PC-3 (cell line): ENCODE measurements at regions not wholly inside any gene's neighbourhood (a gene's known extent, or its start where the extent isn't known, plus 50 kb on each side); places are given as distances from the start of the nearest gene placed in this dataset.

ENCODE experiments used
- ATAC-seq: fragments of 200-7000 bp; cut with Tn5 transposase; 2 replicates; pipeline ENCODE4 v1.9.1; 2020; ENCODE audit warnings: mild to moderate bottlenecking, moderate library complexity
- BruUV-seq: library from RNA; stranded (reverse); fragments of 400-500 nt; replicated peaks from 2 replicates; lab custom pipeline; 2021; lab: Mats Ljungman, UMichigan
- CTCF ChIA-PET: fragments of 300-600 bp; sonication (Branson Sonifier 250); formaldehyde crosslinking; loops from one replicate; lab custom pipeline; 2022; ENCODE audit warnings: antibody characterized with exemption; lab: Charles Lee
- POLR2A ChIA-PET: fragments of 300-600 bp; sonication (Branson Sonifier 250); formaldehyde crosslinking; loops from one replicate; lab custom pipeline; 2022; ENCODE audit warnings: antibody characterized with exemption; ENCODE audit not compliant: unreplicated experiment; lab: Charles Lee
- DNase-seq: peaks from one replicate; pipeline ENCODE4 v3.0.0-alpha.2; 2015
- H2AFZ ChIP-seq: fragments of 300-600 bp; sonication (generic); 2 replicates; pipeline ENCODE4 v1.6.0; 2016; ENCODE audit warnings: antibody characterized with exemption, low read length
- H3F3A ChIP-seq: fragments of 300-600 bp; sonication (generic); one replicate; pipeline ENCODE4 v1.6.0; 2017; ENCODE audit warnings: antibody characterized with exemption, low read length, control low read depth, mild to moderate bottlenecking; ENCODE audit not compliant: unreplicated experiment
- H3K27ac ChIP-seq: fragments of 300-600 bp; sonication (generic); 2 replicates; pipeline ENCODE4 v1.5.1; 2016; ENCODE audit warnings: mild to moderate bottlenecking, low read length
- H3K27me3 ChIP-seq: fragments of 300-600 bp; sonication (generic); 2 replicates; pipeline ENCODE4 v1.6.1; 2016; ENCODE audit warnings: low read length, mixed read lengths
- H3K36me3 ChIP-seq: fragments of 300-600 bp; sonication (generic); 2 replicates; pipeline ENCODE4 v1.6.1; 2016; ENCODE audit warnings: low read depth, mixed run types, low read length, mixed read lengths
- H3K4me1 ChIP-seq: fragments of 300-600 bp; sonication (generic); 2 replicates; pipeline ENCODE4 v1.5.1; 2016; ENCODE audit warnings: low read length; ENCODE audit not compliant: insufficient read depth
- H3K4me2 ChIP-seq: fragments of 300-600 bp; sonication (generic); 2 replicates; pipeline ENCODE4 v1.6.0; 2016; ENCODE audit warnings: low read length
- H3K4me3 ChIP-seq: fragments of 300-600 bp; sonication (generic); 2 replicates; pipeline ENCODE4 v1.5.1; 2016; ENCODE audit warnings: mild to moderate bottlenecking, low read length, mixed read lengths
- H3K79me2 ChIP-seq: fragments of 300-600 bp; sonication (generic); 2 replicates; pipeline ENCODE4 v1.6.1; 2017; ENCODE audit warnings: low read length, mixed read lengths
- H3K9ac ChIP-seq: fragments of 300-600 bp; sonication (generic); 2 replicates; pipeline ENCODE4 v1.6.0; 2016; ENCODE audit warnings: mild to moderate bottlenecking, low read length
- H3K9me2 ChIP-seq: fragments of 300-600 bp; sonication (generic); replicated peaks from 2 replicates; pipeline ENCODE4 v1.6.1; 2016; ENCODE audit warnings: mixed run types, low read length, mixed read lengths
- H3K9me3 ChIP-seq: fragments of 300-600 bp; sonication (generic); 2 replicates; pipeline ENCODE4 v1.6.1; 2016; ENCODE audit warnings: low read length, mixed read lengths
- H4K20me1 ChIP-seq: fragments of 300-600 bp; sonication (generic); 2 replicates; pipeline ENCODE4 v1.6.1; 2016; ENCODE audit warnings: low read length, mixed read lengths
- EZH2 ChIP-seq: fragments of 300-600 bp; sonication (generic); IDR thresholded peaks from one replicate; pipeline ENCODE4 v1.6.1; 2017; ENCODE audit warnings: antibody characterized with exemption, mild to moderate bottlenecking, low read length; ENCODE audit not compliant: unreplicated experiment
- EZH2phosphoT487 ChIP-seq: fragments of 300-600 bp; sonication (generic); IDR thresholded peaks from 2 replicates; pipeline ENCODE4 v1.6.1; 2018; ENCODE audit warnings: mild to moderate bottlenecking, antibody characterized with exemption, low read length, borderline replicate concordance
- intact Hi-C: fragments of 100-400 bp; cut with micrococcal nuclease; formaldehyde crosslinking; loops from 2 replicates; pipeline ENCODE4 v1.9.0; 2023
- TF ChIP-seq, protein P1 (sequence below): fragments of 300-600 bp; sonication (generic); conservative IDR thresholded peaks from 2 replicates; pipeline ENCODE4 v1.5.1; 2017; ENCODE audit warnings: antibody characterized with exemption, low read depth, mild to moderate bottlenecking, low read length

DNA sequence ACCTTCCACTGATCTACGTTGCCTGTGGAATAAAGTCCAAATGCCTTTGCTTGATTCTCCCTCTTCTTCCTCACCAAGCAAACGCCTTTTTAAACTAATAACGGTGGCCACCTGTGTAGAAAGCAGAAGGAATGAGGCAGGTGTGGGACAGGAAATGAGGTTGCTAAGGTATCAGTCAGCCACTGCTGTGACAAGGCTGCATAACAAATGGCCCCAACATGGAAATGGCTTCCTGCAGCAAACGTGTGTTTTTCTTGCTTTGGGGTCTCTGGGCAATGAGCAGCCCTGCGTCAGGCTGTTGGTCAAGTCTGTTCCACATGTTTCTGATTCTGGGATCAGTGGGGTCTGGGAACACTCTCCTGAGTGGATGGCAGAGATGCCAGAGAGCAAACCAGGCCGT is 56.0 kb upstream of the EN2 start:
- CTCF ChIA-PET: no interaction called here

DNA sequence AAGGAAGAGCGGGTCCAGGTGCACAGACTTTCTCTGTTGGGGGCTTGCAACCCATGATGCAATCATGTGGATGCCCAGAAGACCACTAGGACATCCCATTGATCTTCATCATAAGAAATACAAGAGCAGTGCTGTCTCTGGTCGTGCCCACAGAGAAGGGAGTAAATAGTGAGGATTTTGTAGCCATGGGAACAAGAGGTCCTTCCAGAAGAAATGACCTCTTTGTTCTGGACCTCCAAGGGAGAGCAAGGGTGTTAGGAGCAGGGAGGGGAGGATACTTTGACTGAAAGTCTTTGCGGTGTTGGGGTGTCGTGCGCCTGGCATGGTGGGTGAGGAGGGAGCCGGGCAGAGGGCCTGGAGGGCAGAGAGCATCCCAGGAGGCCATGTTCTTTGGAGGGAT is 55.0 kb upstream of the EN2 start:
- H3K36me3 ChIP-seq: no peaks in the 10 kb centered on the region
- H3K79me2 ChIP-seq: no peaks in the 10 kb centered on the region
- H4K20me1 ChIP-seq: no peaks in the 10 kb centered on the region
- no peaks in the 10 kb centered on the region for H3F3A ChIP-seq
- no peaks in the 10 kb centered on the region for H3K9me2 ChIP-seq
- ChIA-PET POLR2A (no interaction called here), CTCF (no interaction called here)
- no peak overlapping the region for H3K27ac ChIP-seq
- H3K4me1 ChIP-seq: no peaks in the 10 kb centered on the region
- intact Hi-C loops: no loop called here
- no peaks in the 10 kb centered on the region for H3K9me3 ChIP-seq
- no peak overlapping the region for H3K4me2 ChIP-seq
- H3K27me3 ChIP-seq: peaks cover 45% of the 10 kb centered on the region
- BruUV-seq: no TSS peak
- H3K9ac ChIP-seq: no peak overlapping the region
- no peak overlapping the region for H2AFZ ChIP-seq
- no peak overlapping the region for H3K4me3 ChIP-seq
- ATAC-seq (no peak), DNase-seq (no peak)
- TF ChIP-seq EZH2phosphoT487 (no peak), EZH2 (no peak)
- TF ChIP-seq, protein P1, sequence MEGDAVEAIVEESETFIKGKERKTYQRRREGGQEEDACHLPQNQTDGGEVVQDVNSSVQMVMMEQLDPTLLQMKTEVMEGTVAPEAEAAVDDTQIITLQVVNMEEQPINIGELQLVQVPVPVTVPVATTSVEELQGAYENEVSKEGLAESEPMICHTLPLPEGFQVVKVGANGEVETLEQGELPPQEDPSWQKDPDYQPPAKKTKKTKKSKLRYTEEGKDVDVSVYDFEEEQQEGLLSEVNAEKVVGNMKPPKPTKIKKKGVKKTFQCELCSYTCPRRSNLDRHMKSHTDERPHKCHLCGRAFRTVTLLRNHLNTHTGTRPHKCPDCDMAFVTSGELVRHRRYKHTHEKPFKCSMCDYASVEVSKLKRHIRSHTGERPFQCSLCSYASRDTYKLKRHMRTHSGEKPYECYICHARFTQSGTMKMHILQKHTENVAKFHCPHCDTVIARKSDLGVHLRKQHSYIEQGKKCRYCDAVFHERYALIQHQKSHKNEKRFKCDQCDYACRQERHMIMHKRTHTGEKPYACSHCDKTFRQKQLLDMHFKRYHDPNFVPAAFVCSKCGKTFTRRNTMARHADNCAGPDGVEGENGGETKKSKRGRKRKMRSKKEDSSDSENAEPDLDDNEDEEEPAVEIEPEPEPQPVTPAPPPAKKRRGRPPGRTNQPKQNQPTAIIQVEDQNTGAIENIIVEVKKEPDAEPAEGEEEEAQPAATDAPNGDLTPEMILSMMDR: no peak

More for the DNA sequence above, 56.0 kb upstream of the EN2 start:
- H2AFZ ChIP-seq: no peak overlapping the region
- peaks cover 45% of the 10 kb centered on the region for H3K27me3 ChIP-seq
- TF ChIP-seq EZH2: no peak
- TF ChIP-seq, protein P1: no peak
- TF ChIP-seq EZH2phosphoT487: no peak
- H3K36me3 ChIP-seq: no peaks in the 10 kb centered on the region
- H3K79me2 ChIP-seq: no peaks in the 10 kb centered on the region
- intact Hi-C loops: no loop called here
- no peak for ATAC-seq
- H3K4me2 ChIP-seq: no peak overlapping the region
- POLR2A ChIA-PET: no interaction called here
- no peaks in the 10 kb centered on the region for H3K9me3 ChIP-seq
- DNase-seq: no peak
- H3K9ac ChIP-seq: no peak overlapping the region
- no peak overlapping the region for H3K4me3 ChIP-seq
- no peak overlapping the region for H3K27ac ChIP-seq
- H3F3A ChIP-seq: no peaks in the 10 kb centered on the region
- no peaks in the 10 kb centered on the region for H3K9me2 ChIP-seq
- H3K4me1 ChIP-seq: no peaks in the 10 kb centered on the region
- no TSS peak for BruUV-seq
- no peaks in the 10 kb centered on the region for H4K20me1 ChIP-seq

DNA sequence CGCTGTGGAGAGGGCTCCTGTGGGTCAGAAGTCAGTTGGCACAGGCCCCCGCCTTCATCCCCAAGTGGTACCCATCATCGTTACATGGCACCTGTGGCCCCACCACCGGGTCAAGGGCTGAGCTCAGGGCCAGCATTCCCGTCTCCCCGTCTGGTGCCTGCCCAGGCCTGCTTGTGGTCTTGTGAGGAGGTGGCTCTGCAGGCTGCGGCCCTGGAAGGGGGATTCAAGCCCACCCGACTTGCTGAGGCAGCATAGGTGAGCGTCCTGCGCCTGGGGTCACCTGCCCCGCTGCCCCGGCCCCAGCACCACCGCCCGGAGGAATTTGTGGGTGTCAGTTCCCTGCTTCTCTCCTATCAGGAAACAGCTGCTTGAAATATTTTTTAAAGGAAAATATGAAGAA is 53.0 kb upstream of the EN2 start:
- no peak overlapping the region for H3K9ac ChIP-seq
- ChIA-PET POLR2A (no interaction called here), CTCF (no interaction called here)
- no peaks in the 10 kb centered on the region for H3F3A ChIP-seq
- ATAC-seq (no peak), DNase-seq (no peak)
- H3K27me3 ChIP-seq: peaks cover 54% of the 10 kb centered on the region
- no peak overlapping the region for H2AFZ ChIP-seq
- H3K79me2 ChIP-seq: no peaks in the 10 kb centered on the region
- no peaks in the 10 kb centered on the region for H3K36me3 ChIP-seq
- no peak for TF ChIP-seq EZH2phosphoT487
- no peak for TF ChIP-seq EZH2
- TF ChIP-seq, protein P1: no peak
- H3K27ac ChIP-seq: no peak overlapping the region
- H3K4me2 ChIP-seq: no peak overlapping the region
- H3K9me3 ChIP-seq: no peaks in the 10 kb centered on the region
- H4K20me1 ChIP-seq: no peaks in the 10 kb centered on the region
- no peaks in the 10 kb centered on the region for H3K4me1 ChIP-seq
- intact Hi-C loops: no loop called here
- no TSS peak for BruUV-seq
- H3K9me2 ChIP-seq: no peaks in the 10 kb centered on the region
- no peak overlapping the region for H3K4me3 ChIP-seq
